GM12878 (cell line): ENCODE measurements at regions not wholly inside any gene's neighbourhood (a gene's known extent, or its start where the extent isn't known, plus 50 kb on each side); places are given as distances from the start of the nearest gene placed in this dataset.

Source experiments
- ATAC-seq: fragments of 200-7000 bp; cut with Tn5 transposase; 3 replicates; pipeline ENCODE4 v1.9.1; 2020; ENCODE audit warnings: mild to moderate bottlenecking, moderate library complexity
- BruUV-seq: library from RNA; stranded (reverse); fragments of 400-500 nt; replicated peaks from 2 replicates; lab custom pipeline; 2021; lab: Mats Ljungman, UMichigan
- CTCF ChIA-PET: fragments of 300-600 bp; sonication (Branson Sonifier 250); formaldehyde crosslinking; extraction: SDS; loops from one replicate; lab custom pipeline; 2021; ENCODE audit warnings: inconsistent platforms; lab: Yijun Ruan, JAX
- POLR2A ChIA-PET: fragments of 350-600 bp; formaldehyde crosslinking; extraction: SDS; loops from one replicate; lab custom pipeline; 2021; ENCODE audit warnings: inconsistent platforms; lab: Charles Lee
- RAD21 ChIA-PET: fragments of 300-600 bp; sonication (Branson Sonifier 250); formaldehyde crosslinking; loops from one replicate; lab custom pipeline; 2023; ENCODE audit warnings: antibody characterized with exemption; ENCODE audit not compliant: unreplicated experiment; lab: Charles Lee
- SMC1A ChIA-PET: fragments of 300-600 bp; sonication (Branson Sonifier 250); formaldehyde crosslinking; loops from one replicate; lab custom pipeline; 2023; ENCODE audit not compliant: unreplicated experiment, uncharacterized antibody; lab: Charles Lee
- DNase-seq: peaks from one replicate; pipeline ENCODE4 v3.0.0-alpha.2; 2011; ENCODE audit warnings: low read depth, low spot score
- FAIRE-seq: peaks from 3 replicates; lab custom pipeline; 2011; peaks lifted over from hg19 to GRCh38; lab: Jason Lieb, UNC
- H2AFZ ChIP-seq: 2 replicates; pipeline ENCODE4 v1.6.0; 2011; ENCODE audit warnings: low read depth, low read length, control low read depth; ENCODE audit not compliant: control insufficient read depth
- H3K27ac ChIP-seq: 2 replicates; pipeline ENCODE4 v1.5.1; 2011; ENCODE audit warnings: control low read depth; ENCODE audit not compliant: control insufficient read depth, insufficient read depth
- H3K27me3 ChIP-seq, 2 experiments: replicated peaks in 1 of 2; 2 replicates each; pipeline versions ENCODE4 v1.6.0 to v1.6.1; 2011; ENCODE audit warnings: low read length in 1 of 2; ENCODE audit not compliant: control insufficient read depth in 2 of 2, insufficient read depth in 2 of 2
- H3K36me3 ChIP-seq, 2 experiments: 2 replicates each; pipeline ENCODE4 v1.5.1; 2011; ENCODE audit warnings: low read length in 1 of 2; ENCODE audit not compliant: control insufficient read depth in 2 of 2, insufficient read depth in 2 of 2
- H3K4me1 ChIP-seq: 2 replicates; pipeline ENCODE4 v1.6.1; 2011; ENCODE audit warnings: mild to moderate bottlenecking, low read length, moderate library complexity, mixed read lengths; ENCODE audit not compliant: control insufficient read depth, insufficient read depth
- H3K4me2 ChIP-seq: 2 replicates; pipeline ENCODE4 v1.6.0; 2011; ENCODE audit warnings: control low read depth; ENCODE audit not compliant: control insufficient read depth, insufficient read depth
- H3K4me3 ChIP-seq: fragments of 200-600 bp; sonication (generic); 2 replicates; pipeline ENCODE4 v1.5.1; 2016
- H3K79me2 ChIP-seq: 2 replicates; pipeline ENCODE4 v1.6.0; 2011; ENCODE audit warnings: low read length; ENCODE audit not compliant: control insufficient read depth, insufficient read depth
- H3K9ac ChIP-seq: 2 replicates; pipeline ENCODE4 v1.8.0; 2011; ENCODE audit warnings: low read length, control low read depth, mixed read lengths; ENCODE audit not compliant: control insufficient read depth, insufficient read depth
- H3K9me3 ChIP-seq: replicated peaks from 3 replicates; pipeline ENCODE4 v1.5.1; 2011; ENCODE audit warnings: mild to moderate bottlenecking, low read length; ENCODE audit not compliant: control insufficient read depth, insufficient read depth
- H4K20me1 ChIP-seq: 2 replicates; pipeline ENCODE4 v1.6.0; 2011; ENCODE audit not compliant: control insufficient read depth, insufficient read depth
- CTCF ChIP-seq, 3 experiments: IDR thresholded peaks in 2 of 3; conservative IDR thresholded peaks in 1 of 3; 2 replicates each; pipeline ENCODE4 v1.5.1; 2011; ENCODE audit warnings: low read depth in 3 of 3, low read length in 3 of 3, mild to moderate bottlenecking in 3 of 3, control low read depth in 2 of 3, moderate library complexity in 2 of 3, inconsistent platforms in 1 of 3, mixed read lengths in 1 of 3; ENCODE audit not compliant: control insufficient read depth in 2 of 3, insufficient read depth in 1 of 3; ENCODE audit errors: extremely low read depth in 1 of 3
- MYB ChIP-seq: fragments of 150-350 bp; IDR thresholded peaks from 2 replicates; pipeline ENCODE4 v1.6.1; 2014; ENCODE audit warnings: mild to moderate bottlenecking, low read depth, low read length, borderline replicate concordance
- TAF1 ChIP-seq: IDR thresholded peaks from 2 replicates; pipeline ENCODE4 v1.6.1; 2011; ENCODE audit warnings: mild to moderate bottlenecking, low read depth, low read length, borderline replicate concordance
- WGBS: methylation state at CpG from one replicate; pipeline ENCODE4 v1.1.6; 2016; ENCODE audit warnings: low lambda C conversion rate; ENCODE audit not compliant: insufficient replicate concordance, insufficient coverage; ENCODE audit errors: missing lambda C conversion rate; 5-methylcytosine and 5-hydroxymethylcytosine counted together
- in situ Hi-C: fragments of 300-500 bp; cut with MboI; formaldehyde crosslinking; loops from 9 replicates; pipeline ENCODE4 v1.14.3; 2018; ENCODE audit warnings: mixed read lengths
- intact Hi-C: fragments of 100-400 bp; cut with micrococcal nuclease; formaldehyde crosslinking; loops from one replicate; pipeline ENCODE4 v1.14.2; 2022; ENCODE audit not compliant: unreplicated experiment

DNA sequence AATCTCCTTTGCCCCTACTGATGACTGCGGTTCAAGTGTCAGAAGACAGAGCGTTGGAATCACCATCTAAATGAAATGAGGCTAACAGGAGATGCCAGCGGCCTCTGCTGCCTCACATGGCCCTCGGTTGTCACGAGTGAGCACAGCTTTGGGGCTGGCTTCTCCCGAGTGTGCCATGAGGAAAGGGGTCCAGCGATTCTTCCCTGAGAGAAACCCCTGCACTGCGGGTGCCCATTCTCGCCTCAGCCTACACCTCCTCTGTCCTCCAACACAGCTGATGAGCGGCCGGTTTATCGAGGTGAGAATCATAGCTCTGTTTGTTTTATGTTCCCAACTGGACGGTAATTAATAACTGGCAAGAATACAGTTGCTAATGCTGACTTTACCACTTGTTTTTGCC is 144.7 kb upstream of the RPS6KA2 start (continued):
- TF ChIP-seq CTCF (IDR thresholded peaks at IDR 0.05 in 2 of 3, conservative IDR thresholded peaks at IDR 0.05 in 1 of 3; ENCODE audit: control insufficient read depth in 2 of 3, extremely low read depth in 1 of 3, insufficient read depth in 1 of 3, low read depth in 3 of 3, low read length in 3 of 3): no peak
- no peak for TF ChIP-seq TAF1

DNA sequence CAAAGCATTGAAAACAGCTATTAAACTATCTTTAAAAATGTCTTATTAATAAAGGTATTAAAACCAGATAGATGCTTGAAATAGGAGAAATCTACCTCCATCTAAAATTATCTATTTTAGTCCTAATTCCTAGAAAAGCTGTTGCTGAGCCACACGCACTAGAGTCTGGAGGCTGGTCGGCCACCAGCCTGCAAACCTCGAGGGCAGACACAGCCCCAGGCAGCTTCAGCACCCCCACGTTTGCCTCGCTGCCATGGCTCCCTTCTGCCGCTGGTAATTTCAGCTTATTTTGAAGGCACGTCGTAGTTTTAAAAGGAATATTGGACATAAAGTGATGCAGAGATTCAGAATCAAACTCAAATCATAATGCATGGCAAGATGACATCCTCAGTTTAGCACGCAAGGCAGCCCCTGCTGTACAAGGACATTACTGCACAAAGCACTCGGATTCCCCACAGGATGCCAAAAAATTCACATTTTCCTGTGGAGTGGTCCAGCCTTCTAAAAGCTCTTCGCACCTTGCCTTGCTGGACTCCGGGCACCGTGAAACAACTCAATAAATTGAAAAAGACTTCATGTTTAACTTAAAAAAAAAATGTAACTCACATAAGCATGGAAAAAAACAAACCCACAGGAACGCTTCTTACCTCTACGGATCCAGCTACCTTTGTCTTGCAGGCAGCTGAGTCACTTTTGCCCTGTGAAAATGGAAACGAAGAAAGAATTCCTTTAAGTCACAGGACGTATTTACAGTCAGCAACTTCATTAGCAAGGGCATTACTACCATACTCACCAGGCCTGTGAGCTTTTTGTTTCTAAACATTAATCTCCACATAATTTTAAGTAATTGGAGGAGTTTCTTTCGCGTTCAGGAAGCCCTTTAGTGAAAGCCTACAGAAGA is 143.4 kb upstream of the RPS6KA2 start:
- RAD21 ChIA-PET: interaction anchor here (0.9 to 1.1 kb wide), 2 partner anchors 219 to 371 kb away, joined by 3 to 5 read pairs; no protein-coding TSS in a partner anchor
- DNase-seq (no peak), ATAC-seq (no peak), FAIRE-seq (no peak)
- no peak overlapping the region for H3K4me2 ChIP-seq
- no peaks in the 10 kb centered on the region for H3K4me1 ChIP-seq
- BruUV-seq: no TSS peak
- H3K27ac ChIP-seq: no peak overlapping the region
- no peak overlapping the region for H3K4me3 ChIP-seq
- CTCF ChIA-PET: interaction anchor here (1.3 to 2.1 kb wide), 3 partner anchors 11 to 219 kb away, joined by 3 to 9 read pairs (median 3); no protein-coding TSS in a partner anchor
- POLR2A ChIA-PET: no interaction called here
- TF ChIP-seq MYB (no peak), CTCF (IDR thresholded peaks at IDR 0.05 in 2 of 3, conservative IDR thresholded peaks at IDR 0.05 in 1 of 3; ENCODE audit: control insufficient read depth in 2 of 3, extremely low read depth in 1 of 3, insufficient read depth in 1 of 3, low read depth in 3 of 3, low read length in 3 of 3) (0 out of 6 replicates have a peak, but pooled peaks of 1 of the 3 experiments have one; percentile 7)
- peaks cover 0 to 3% of the 10 kb centered on the region in 2 experiments; a peak in 1 of 4 replicates for H3K27me3 ChIP-seq
- intact Hi-C loops (no loop called here), in situ Hi-C loops (loop anchor here (5.0 to 10.0 kb wide), 2 partner anchors 364 to 522 kb away; partner anchors contain the start of gene UNC93A)
- SMC1A ChIA-PET: interaction anchor here (0.9 to 8.8 kb wide), 4 partner anchors 218 to 522 kb away, joined by 3 to 57 read pairs (median 3); no protein-coding TSS in a partner anchor
- H3K79me2 ChIP-seq: no peaks in the 10 kb centered on the region
- no peak overlapping the region for H2AFZ ChIP-seq
- H3K9ac ChIP-seq: no peak overlapping the region
- no peaks in the 10 kb centered on the region for H3K36me3 ChIP-seq
- H4K20me1 ChIP-seq: no peaks in the 10 kb centered on the region
- 43% methylated on average over 19 of the region's 19 CpGs for WGBS
- H3K9me3 ChIP-seq: no peaks in the 10 kb centered on the region
